HG03103 (cell line): ENCODE measurements at regions not wholly inside any gene's neighbourhood (a gene's known extent, or its start where the extent isn't known, plus 50 kb on each side); places are given as distances from the start of the nearest gene placed in this dataset.
A peak's percentile ranks its signal among the peaks of the same experiment; 100 is the strongest.
"Not testable (repeated sequence)": the region's sequence is repeated elsewhere in the genome, so short reads cannot be mapped to it uniquely, and the experiment has no call there.

ENCODE experiments used
- ATAC-seq: cut with Tn5 transposase; IDR thresholded peaks from one replicate; pipeline ENCODE4 v1.9.1; 2021; ENCODE audit warnings: low read depth; ENCODE audit not compliant: unreplicated experiment

DNA sequence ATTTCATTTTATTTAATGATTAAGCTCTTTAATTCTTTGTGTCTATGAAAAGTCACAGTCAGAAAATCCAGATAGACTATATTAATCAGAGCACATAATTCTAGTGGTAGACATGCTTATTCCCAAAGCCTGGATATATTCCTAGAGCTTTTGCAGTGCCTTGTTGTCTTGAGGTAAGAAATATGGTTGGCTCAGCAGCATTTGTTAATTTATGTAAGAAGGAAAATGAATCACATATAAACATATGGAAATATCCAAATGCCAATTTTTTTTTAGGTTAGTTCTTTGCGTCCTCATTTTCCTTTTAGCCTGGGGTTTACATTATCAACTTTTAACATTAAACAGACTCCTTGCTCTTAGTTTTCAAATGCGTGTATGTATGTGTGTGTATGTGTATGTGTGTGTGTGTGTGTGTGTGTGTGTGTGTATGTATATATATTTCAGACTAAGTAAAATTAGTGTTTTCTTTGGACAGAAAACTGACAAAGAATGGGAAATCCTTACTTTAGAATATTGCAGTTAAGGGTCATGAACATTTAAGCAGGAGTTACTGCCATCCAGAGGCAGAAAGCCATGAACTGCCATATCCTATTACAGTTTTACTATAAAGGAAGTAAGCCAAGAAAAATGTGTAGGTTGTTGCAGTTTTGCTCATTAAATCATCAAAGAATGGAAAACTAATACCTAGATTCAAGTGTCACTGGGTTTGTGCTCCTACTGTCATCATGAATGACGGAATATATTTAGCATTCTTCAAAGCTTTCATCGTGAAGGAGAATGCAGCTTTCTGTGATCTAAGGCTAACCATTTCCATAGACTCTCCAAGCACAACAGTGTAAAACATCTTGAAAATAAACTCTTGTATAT is 477.1 kb upstream of the NR5A2 start:
- no peak for ATAC-seq

- ATAC-seq: no peak
Observed at GRCh38 chr1:199551967-199552565, 475.4 kb upstream of the NR5A2 start.

GRCh38 chr1:199553104-199553503 is 474.4 kb upstream of the NR5A2 start:
- no peak for ATAC-seq

- ATAC-seq: no peak
Observed at GRCh38 chr1:199561334-199561733, 466.2 kb upstream of the NR5A2 start.

DNA sequence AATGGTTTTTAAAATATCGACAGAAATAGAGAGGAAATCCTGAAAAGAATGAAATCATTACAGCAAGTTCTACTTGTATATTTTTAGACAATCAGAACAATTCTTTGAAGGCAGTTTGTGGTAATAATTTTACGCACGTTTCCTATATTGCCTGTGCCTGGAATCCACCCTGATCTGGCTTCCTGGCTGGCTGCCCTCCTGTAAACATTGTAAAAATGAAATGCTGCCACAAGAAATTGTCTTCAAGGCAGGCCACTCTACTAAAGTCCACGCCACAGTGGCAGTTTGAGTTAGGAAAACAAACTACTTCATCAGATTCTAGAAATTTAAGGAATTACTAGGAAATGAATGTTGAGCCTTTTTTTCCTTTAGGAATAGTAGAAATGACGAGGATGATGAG is 454.5 kb upstream of the NR5A2 start:
- no peak for ATAC-seq

- no peak for ATAC-seq
Observed at GRCh38 chr1:199574950-199575349, 452.6 kb upstream of the NR5A2 start.

DNA sequence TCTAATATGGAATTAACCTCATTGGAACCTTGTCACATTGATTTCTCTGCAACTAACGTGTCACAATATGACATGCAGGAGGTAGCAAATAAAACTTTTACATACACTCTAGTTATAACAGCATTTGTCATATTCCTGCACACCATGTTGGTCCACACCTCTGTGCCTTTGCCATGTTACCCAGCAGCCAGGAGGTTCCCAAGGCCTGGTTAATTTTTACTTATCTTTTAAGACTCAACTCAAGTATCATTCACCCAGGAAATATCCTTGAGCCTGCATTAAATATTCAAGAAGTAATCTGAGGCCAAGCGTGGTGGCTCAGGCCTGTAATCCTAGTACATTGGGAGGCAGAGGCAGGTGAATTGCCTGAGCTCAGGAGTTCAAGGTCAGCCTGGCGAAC is 447.2 kb upstream of the NR5A2 start:
- ATAC-seq: no peak

DNA sequence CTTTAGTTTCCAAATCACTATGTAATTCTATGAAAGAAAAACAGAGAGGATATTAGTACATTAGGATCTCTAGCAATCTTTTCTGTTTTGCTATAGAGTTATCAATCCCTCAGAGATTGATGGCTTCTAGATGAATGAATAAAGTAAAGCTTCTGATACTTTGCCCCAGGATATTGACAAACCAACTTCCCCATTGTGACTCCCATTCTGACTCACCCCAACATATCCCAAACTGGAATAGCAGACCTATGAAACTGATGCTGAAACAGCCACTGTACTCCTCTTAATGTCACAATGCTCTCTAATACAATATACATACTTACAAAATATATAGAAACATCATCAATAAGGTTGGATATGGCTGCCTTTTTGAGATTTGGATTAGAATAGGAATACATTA is 442.1 kb upstream of the NR5A2 start:
- ATAC-seq: no peak

GRCh38 chr1:199590708-199591107 is 436.8 kb upstream of the NR5A2 start:
- peak; percentile 87 for ATAC-seq

GRCh38 chr1:199591468-199591867 is 436.0 kb upstream of the NR5A2 start:
- no peak for ATAC-seq

DNA sequence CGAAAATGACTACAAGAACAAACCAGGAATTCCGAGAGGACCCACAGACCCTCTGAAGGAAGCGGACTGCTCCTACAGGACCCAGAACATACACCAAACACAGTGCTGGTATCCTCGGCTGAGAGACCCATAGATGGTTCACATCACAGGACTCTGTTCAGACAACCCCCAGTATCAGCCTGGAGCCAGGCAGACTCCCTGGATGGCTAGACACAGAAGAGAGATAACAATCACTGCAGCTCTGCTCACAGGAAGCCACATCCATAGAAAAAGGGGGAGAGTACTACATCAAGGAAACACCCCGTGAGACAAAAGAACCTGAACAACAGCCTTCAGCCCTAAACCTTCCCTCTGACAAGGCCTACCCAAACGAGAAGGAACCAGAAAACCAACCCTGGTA is 434.0 kb upstream of the NR5A2 start:
- ATAC-seq: no peak

GRCh38 chr1:199596448-199596847 is 431.1 kb upstream of the NR5A2 start:
- not testable (repeated sequence) for ATAC-seq

DNA sequence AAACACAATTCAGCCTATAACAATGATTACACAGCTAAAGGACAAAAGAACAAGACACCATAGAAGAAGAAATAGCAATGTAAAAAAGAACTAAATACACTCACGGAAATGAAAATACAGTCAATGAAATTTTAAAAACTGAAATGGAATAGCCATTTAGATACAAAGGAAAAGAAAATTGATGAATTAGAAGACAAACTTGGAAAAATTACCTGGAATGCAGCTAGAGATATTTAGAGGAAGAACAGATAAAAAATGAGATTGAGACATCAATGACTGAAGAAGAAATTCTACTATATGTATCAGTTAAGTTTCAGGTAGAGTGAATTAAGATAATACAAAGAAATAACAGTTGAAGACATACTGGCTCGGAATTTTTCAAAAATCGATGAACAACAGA is 430.4 kb upstream of the NR5A2 start:
- ATAC-seq: no peak

DNA sequence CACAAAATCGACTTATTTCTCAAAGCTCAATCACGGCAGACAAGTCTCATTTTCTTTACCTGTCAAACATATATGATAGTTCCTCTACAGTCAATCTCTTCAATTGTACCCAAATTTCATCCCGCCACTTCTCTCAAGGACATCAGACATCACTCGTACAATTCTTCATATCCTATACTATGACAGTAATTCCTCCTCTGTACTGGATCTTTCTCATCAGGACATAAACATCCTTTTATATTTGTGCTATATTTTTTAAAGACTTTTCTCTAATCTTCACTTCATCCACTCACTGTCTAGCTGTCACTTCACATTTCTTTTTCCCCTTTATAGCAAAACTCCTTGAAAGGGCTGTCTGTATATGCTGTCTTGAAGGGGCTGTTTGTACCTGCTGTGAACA is 419.1 kb upstream of the NR5A2 start:
- no peak for ATAC-seq

DNA sequence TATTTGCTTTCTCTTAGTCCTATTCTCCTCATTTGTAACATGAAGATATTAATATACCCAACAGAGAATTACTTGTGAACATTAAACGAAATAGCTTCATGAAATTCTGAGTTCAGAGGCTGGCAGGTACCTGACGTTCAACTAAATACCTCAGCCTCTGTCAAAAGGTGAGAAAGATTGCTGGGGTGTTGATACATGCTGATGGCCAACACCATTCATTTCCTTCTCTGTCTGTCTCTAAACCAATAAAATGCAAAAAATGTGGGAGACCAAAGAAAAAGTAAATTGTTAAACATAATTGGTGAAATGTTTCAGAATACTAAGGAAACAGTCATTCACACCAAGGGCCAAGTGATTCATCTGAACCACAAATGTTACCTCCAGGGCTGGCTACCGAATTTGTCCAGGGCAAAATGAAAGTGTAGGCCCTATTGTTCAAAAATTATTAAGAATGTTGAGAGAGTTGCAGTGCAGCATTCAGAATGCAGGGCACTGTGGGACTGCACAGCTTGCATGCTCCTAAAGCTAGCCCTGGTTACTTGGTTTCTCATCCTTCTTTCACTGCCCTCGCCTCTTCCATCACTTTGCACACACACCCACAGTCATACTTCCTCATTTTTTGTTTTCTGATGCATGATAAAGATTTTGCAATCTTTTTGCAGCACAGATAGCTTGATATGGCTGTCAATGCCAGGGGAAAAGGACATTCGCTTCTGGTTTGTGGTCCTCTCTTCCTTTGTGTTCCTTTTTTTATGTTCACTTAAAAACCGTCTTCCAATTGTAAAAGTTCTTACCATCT is 414.3 kb upstream of the NR5A2 start:
- peak; percentile 71 for ATAC-seq

DNA sequence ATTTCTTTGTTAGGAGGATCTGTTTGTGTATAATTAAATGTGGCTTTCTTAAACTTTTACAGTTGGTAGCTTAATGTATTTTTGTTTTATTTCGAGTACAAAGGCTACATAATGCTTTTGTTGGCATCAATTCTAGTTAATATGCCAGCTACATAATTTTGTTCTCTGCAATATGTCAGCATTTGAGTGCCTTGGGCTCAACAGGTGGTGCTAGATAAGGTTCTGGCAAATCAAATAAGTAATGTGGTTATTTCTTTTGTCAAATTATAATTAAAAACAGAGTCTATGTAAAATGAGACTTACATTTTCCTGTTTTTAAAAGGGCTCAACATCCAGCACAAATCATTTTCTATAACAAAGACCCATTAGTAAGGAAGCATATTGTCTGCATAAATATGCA is 410.6 kb upstream of the NR5A2 start:
- ATAC-seq: no peak

DNA sequence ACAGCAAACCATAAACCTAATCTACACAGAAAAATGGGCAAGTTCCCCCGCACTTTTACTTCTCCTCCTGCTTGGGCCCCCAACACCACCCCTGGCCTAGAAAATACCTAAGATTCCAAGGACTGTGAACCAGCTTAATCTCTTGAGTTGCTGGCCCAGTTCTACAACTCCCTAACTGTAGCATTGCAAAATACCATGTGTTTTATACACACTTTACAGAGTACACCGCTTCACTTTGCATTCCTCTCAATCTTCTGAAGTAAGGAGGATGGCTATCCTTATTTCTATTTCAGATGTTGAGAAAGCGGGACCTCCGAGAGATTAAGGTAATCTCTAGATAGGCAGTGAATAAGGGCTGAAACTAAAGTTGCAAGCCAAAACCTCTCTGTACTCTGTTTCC is 408.3 kb upstream of the NR5A2 start:
- no peak for ATAC-seq

DNA sequence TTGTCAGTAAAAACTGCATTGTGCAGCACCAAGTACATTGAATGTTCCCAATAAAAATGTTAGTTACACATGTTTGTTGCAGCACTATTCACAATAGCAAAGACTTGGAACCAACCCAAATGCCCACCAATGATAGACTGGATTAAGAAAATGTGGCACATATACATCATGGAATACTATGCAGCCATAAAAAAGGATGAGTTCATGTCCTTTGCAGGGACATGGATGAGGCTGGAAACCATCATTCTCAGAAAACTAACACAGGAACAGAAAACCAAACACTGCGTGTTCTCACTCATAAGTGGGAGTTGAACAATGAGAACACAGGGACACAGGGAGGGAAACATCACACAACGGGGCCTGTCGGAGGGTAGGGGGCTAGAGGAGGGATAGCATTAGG is 401.3 kb upstream of the NR5A2 start:
- ATAC-seq: not testable (repeated sequence)

GRCh38 chr1:199629624-199630023 is 397.9 kb upstream of the NR5A2 start:
- ATAC-seq: no peak

DNA sequence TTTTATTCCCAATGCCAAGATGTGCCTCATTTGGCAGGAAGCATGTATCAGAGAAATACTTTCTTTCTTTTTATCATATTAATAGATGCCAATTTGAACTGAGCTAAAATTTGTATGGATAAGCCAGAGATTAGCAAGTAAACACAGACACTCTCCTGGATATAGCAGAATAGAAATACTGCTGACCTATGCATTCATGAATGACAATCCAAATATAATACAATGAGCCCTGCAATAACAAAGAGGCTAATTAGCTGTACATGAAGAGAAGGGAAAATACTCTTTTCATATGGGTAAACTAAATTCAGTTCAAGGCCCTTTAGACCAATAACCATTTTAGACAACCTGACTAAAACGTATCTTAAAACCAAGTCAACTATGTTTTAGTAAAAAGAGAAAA is 388.1 kb upstream of the NR5A2 start:
- no peak for ATAC-seq

- ATAC-seq: no peak
Observed at GRCh38 chr1:199641531-199641930, 386.0 kb upstream of the NR5A2 start.
